Esophagus squamous epithelium (tissue), 5 donors: ENCODE measurements at regions not wholly inside any gene's neighbourhood (a gene's known extent, or its start where the extent isn't known, plus 50 kb on each side); places are given as distances from the start of the nearest gene placed in this dataset.

Source experiments
- DNase-seq: peaks from one replicate; lab custom pipeline; 2025; lab: John Stamatoyannopoulos, UW
- H3K27ac ChIP-seq, 4 donors: fragments of 200-600 bp; sonication (generic); one replicate each; pipeline ENCODE4 v1.5.1; 2016 to 2019; ENCODE audit warnings: mild to moderate bottlenecking in 1 of 4
- H3K27me3 ChIP-seq, 4 donors: fragments of 200-600 bp; sonication (generic); 1 replicate in 3 of 4; 2 replicates in 1 of 4; pipeline versions ENCODE4 v1.5.1 to v1.6.0; 2017 to 2021; ENCODE audit warnings: antibody characterized with exemption in 1 of 4
- H3K36me3 ChIP-seq, 3 donors: fragments of 200-600 bp; sonication (generic); one replicate each; pipeline ENCODE4 v1.5.1; 2016 to 2019
- H3K4me1 ChIP-seq, 3 donors: fragments of 200-600 bp; sonication (generic); one replicate each; pipeline ENCODE4 v1.5.1; 2017 to 2019
- H3K4me3 ChIP-seq, 4 donors: fragments of 200-600 bp; sonication (generic); 1 replicate in 3 of 4; 2 replicates in 1 of 4; pipeline ENCODE4 v1.5.1; 2016 to 2019; ENCODE audit warnings: mild to moderate bottlenecking in 2 of 4, moderate library complexity in 1 of 4
- H3K9me3 ChIP-seq, 3 donors: fragments of 200-600 bp; sonication (generic); one replicate each; pipeline ENCODE4 v1.5.1; 2016 to 2019
- POLR2A ChIP-seq, 4 donors: fragments of 450-650 bp; IDR thresholded peaks; one replicate each; pipeline ENCODE4 v1.6.1; 2017; ENCODE audit warnings: antibody characterized with exemption in 4 of 4, mild to moderate bottlenecking in 4 of 4, moderate library complexity in 3 of 4
- WGBS, 2 donors: methylation state at CpG; one replicate each; pipeline ENCODE4 v1.1.5; 2018; 5-methylcytosine and 5-hydroxymethylcytosine counted together
- intact Hi-C: fragments of 100-400 bp; cut with DNase I; formaldehyde crosslinking; loops from one replicate; pipeline ENCODE4 v1.15.0; 2022
- TF ChIP-seq, protein P1 (sequence below), 6 experiments: fragments of 450-650 bp in 4 of 6; fragments of 200-600 bp in 2 of 6; sonication (generic) in 2 of 6; IDR thresholded peaks; one replicate each; pipeline ENCODE4 v1.5.1; 2016 to 2019; ENCODE audit warnings: antibody characterized with exemption in 6 of 6, mild to moderate bottlenecking in 4 of 6, moderate library complexity in 4 of 6
- donor health status: DM: yes; HTN: yes; CAD: no.

DNA sequence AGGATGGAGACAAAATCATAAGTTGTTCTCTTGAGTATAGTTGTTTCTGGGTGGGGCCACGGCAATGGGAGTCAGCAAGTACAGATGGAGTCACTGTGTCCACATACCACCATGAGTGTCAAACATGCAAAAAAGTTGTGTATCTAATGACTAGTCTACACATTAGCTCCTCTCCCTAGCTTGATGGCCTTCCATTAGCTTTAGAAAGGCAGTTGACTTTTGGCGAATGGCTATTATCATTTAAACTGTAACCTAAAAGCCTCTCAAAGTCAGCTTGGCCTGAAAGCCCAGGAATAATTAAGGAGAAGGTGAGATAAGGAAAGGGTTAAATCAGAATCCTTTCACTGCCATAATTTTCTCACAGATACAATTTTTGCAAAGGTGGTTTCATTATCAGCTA is 95.5 kb upstream of the MEOX2 start:
- peaks cover 0 to 6% (median 0%) of the 10 kb centered on the region in 3 donors for H3K9me3 ChIP-seq
- 69 to 83% methylated on average over 2 of the region's 2 CpGs for WGBS, 2 donors
- no peaks in the 10 kb centered on the region for H3K4me1 ChIP-seq
- TF ChIP-seq, protein P1, sequence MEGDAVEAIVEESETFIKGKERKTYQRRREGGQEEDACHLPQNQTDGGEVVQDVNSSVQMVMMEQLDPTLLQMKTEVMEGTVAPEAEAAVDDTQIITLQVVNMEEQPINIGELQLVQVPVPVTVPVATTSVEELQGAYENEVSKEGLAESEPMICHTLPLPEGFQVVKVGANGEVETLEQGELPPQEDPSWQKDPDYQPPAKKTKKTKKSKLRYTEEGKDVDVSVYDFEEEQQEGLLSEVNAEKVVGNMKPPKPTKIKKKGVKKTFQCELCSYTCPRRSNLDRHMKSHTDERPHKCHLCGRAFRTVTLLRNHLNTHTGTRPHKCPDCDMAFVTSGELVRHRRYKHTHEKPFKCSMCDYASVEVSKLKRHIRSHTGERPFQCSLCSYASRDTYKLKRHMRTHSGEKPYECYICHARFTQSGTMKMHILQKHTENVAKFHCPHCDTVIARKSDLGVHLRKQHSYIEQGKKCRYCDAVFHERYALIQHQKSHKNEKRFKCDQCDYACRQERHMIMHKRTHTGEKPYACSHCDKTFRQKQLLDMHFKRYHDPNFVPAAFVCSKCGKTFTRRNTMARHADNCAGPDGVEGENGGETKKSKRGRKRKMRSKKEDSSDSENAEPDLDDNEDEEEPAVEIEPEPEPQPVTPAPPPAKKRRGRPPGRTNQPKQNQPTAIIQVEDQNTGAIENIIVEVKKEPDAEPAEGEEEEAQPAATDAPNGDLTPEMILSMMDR (IDR thresholded peaks at IDR 0.05) = no peak
- TF ChIP-seq POLR2A (IDR thresholded peaks at IDR 0.05) = no peak
- no peaks in the 10 kb centered on the region for H3K36me3 ChIP-seq
- H3K27me3 ChIP-seq = no peaks in the 10 kb centered on the region
- intact Hi-C loops = no loop called here
- no peak overlapping the region for H3K27ac ChIP-seq
- no peak for DNase-seq
- H3K4me3 ChIP-seq = no peak overlapping the region

DNA sequence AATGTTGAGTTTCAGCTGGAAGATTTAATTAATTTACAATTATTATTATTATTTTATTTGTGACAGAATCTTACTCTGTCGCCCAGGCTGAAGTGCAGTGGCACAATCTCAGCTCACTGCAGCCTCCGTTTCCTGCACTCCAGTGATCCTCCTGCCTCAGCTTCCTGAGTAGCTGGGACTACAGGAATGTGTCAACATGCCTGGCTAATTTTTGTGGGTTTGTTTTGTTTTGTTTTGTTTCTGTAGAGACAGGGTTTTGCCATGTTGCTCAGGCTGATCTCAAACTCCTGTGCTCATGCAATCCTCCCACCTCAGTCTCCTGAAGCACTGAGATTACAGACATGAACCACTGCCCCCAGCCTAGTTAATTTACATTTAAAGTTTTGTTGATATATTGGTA is 93.8 kb upstream of the MEOX2 start:
- Histone ChIP-seq H3K27ac (no peak overlapping the region), H3K9me3 (peaks cover 0 to 6% (median 0%) of the 10 kb centered on the region in 3 donors), H3K36me3 (no peaks in the 10 kb centered on the region), H3K4me1 (no peaks in the 10 kb centered on the region), H3K27me3 (no peaks in the 10 kb centered on the region), H3K4me3 (no peak overlapping the region)
- TF ChIP-seq POLR2A (IDR thresholded peaks at IDR 0.05) = no peak
- TF ChIP-seq, protein P1 (IDR thresholded peaks at IDR 0.05) = no peak
- intact Hi-C loops = no loop called here
- no peak for DNase-seq
- 60 to 68% methylated on average over 2 of the region's 2 CpGs for WGBS, 2 donors

DNA sequence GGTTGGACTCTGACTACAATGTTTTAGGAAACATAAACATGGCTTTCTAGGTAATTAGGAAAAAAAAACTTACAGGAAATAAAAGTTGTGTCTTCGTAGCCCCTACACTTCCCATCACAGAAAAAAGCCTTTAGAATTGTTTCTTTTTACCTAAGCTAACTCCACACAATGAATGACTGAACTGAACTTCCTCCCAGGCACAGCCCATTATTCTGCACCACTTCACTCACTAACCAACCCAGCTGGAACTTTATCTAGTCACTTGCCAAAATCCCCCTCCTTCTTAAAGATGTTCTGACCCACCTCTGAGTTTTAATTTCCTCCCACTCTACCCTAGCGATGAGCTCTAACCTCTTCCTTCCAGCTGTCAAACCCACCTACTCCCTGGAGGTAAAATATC is 91.7 kb upstream of the MEOX2 start:
- no peak overlapping the region for H3K4me3 ChIP-seq
- no peaks in the 10 kb centered on the region for H3K27me3 ChIP-seq
- no peak for DNase-seq
- no peak overlapping the region for H3K27ac ChIP-seq
- intact Hi-C loops = no loop called here
- 31 to 34% methylated on average over 2 of the region's 2 CpGs for WGBS, 2 donors
- H3K36me3 ChIP-seq = no peaks in the 10 kb centered on the region
- no peak for TF ChIP-seq POLR2A (IDR thresholded peaks at IDR 0.05)
- TF ChIP-seq, protein P1 (IDR thresholded peaks at IDR 0.05) = no peak
- no peaks in the 10 kb centered on the region for H3K4me1 ChIP-seq
- no peaks in the 10 kb centered on the region for H3K9me3 ChIP-seq

DNA sequence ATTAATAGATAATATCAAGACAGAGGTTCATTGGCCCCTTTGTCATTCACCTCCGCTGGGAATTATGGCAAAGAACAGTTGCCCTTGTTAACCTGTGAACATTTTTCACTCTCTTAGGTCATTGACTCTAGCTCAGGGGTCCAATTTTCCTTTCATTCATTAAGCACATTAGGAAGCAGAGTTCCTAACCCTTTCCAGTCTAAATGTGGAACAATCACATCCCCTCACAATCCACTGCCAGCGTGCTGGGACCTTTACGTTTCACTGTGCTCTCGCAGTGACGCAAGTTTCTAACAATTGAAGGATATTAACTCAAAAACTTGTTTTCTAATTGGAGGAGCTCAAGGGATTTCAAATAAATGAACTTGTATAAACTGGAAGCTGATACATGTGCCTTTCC is 79.3 kb upstream of the MEOX2 start:
- Histone ChIP-seq H3K27ac (peak overlapping the region in 2 of 4 donors; percentile 29 to 31), H3K27me3 (no peaks in the 10 kb centered on the region), H3K4me1 (no peaks in the 10 kb centered on the region), H3K9me3 (peaks cover 0 to 8% (median 0%) of the 10 kb centered on the region in 3 donors), H3K4me3 (no peak overlapping the region), H3K36me3 (no peaks in the 10 kb centered on the region)
- intact Hi-C loops = no loop called here
- TF ChIP-seq, protein P1 (IDR thresholded peaks at IDR 0.05) = no peak
- no peak for TF ChIP-seq POLR2A (IDR thresholded peaks at IDR 0.05)
- no peak for DNase-seq
- 52 to 71% methylated on average over 5 of the region's 5 CpGs for WGBS, 2 donors

DNA sequence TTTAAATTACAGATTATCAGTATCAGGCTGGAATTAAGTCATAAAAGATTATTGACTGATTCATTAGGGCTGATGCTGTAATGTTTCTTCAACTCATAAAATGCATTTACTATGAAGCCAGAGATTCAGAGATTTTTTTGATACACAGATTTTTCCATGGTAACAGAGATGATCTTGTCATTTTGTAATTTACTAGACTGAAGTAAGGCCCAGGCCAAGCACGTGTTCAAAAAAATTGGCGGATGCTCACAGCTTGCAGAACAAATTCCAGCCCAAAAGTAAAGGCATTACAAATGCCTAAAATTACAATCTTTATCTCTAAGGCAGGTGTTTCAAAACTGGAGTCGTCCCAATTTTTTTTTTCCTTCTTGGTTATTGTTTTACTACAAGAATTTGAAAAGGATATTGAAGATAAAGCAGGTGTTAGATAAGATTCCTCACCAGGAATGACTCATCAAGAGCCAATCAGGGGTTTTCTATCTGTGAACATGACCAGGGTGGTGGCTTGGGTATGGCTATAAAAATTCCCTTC is 78.4 kb upstream of the MEOX2 start:
- H3K4me3 ChIP-seq = no peak overlapping the region
- H3K36me3 ChIP-seq = no peaks in the 10 kb centered on the region
- TF ChIP-seq, protein P1 (IDR thresholded peaks at IDR 0.05) = no peak
- no peak for TF ChIP-seq POLR2A (IDR thresholded peaks at IDR 0.05)
- peak overlapping the region in 1 of 4 donors; percentile 29 for H3K27ac ChIP-seq
- no peaks in the 10 kb centered on the region for H3K4me1 ChIP-seq
- H3K9me3 ChIP-seq = peaks cover 0 to 8% (median 0%) of the 10 kb centered on the region in 3 donors
- 26 to 40% methylated on average over 3 of the region's 3 CpGs for WGBS, 2 donors
- intact Hi-C loops = no loop called here
- DNase-seq = no peak
- no peaks in the 10 kb centered on the region for H3K27me3 ChIP-seq
